HG03135 (cell line): ENCODE measurements at regions not wholly inside any gene's neighbourhood (a gene's known extent, or its start where the extent isn't known, plus 50 kb on each side); places are given as distances from the start of the nearest gene placed in this dataset.

Experiments
- ATAC-seq: cut with Tn5 transposase; IDR thresholded peaks from one replicate; pipeline ENCODE4 v1.9.1; 2021; ENCODE audit warnings: mild to moderate bottlenecking, moderate library complexity; ENCODE audit not compliant: unreplicated experiment

DNA sequence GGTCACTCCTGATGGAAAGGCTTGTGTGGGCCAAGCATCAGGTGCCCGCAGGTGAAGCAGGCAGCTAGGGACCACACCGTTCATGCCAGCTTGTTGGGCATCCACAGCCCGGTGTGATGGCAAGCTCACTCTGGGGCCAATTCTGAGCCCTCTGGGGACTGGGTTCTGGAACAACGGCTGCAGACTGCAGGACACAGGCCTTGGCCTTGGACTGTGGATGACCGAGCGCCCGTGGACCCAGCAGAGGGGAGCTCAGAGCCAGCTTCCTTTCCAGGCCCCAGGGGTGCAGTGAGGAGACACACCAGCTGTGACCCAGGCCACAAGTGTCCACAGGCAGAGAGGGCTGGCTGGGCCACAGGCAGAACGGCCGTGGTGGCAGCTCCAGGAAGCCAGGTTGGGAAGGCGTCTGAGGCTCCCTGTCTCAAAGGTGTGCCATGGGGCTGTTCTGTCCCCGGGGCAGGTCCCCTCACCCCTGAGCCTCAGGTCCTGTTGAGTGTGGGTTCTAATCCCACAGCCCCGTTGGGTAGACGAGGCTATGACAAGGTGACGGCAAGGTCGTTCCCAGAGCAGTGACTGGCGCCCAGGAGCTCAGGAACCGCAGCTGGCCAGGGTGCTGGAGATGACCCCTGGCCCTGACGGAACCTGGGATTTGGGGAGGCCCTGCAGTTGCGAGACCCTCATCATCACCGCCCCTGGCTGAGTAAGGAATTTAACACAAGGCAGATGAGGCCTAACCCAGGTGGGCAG, 1079.4 kb downstream of the BRD1 start:
- ATAC-seq, result no peak

DNA sequence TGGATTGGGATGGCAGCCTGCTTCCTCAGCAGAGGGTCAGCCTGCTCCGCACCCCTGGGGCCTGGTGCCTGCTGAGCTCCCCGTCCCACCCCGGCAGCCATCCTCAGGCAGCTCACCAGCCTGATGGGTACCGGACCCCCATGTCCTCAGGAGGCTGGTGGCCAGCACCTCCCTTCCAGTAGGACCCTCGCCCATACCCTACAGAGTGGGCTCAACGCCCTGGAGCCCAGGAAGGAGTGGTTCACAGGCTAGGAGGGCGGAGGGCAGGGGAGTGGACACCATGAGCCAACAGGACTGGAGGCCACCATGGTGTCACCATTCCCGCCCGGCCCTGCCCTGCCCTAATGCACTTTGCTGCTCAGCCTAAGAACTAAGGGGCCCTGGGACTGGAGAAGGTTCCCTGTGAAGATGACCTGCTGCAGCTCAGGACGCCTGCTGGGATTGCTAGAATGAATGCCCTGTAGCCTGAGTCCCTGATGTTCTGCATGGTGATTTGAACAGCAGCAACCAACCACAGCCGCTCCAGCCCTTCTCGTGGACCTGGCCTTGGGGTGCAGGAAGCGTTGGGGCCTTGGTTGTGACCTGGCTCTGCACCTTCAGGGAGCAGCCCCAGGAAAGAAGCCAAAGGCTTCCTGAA, 1080.8 kb downstream of the BRD1 start:
- no peak for ATAC-seq

DNA sequence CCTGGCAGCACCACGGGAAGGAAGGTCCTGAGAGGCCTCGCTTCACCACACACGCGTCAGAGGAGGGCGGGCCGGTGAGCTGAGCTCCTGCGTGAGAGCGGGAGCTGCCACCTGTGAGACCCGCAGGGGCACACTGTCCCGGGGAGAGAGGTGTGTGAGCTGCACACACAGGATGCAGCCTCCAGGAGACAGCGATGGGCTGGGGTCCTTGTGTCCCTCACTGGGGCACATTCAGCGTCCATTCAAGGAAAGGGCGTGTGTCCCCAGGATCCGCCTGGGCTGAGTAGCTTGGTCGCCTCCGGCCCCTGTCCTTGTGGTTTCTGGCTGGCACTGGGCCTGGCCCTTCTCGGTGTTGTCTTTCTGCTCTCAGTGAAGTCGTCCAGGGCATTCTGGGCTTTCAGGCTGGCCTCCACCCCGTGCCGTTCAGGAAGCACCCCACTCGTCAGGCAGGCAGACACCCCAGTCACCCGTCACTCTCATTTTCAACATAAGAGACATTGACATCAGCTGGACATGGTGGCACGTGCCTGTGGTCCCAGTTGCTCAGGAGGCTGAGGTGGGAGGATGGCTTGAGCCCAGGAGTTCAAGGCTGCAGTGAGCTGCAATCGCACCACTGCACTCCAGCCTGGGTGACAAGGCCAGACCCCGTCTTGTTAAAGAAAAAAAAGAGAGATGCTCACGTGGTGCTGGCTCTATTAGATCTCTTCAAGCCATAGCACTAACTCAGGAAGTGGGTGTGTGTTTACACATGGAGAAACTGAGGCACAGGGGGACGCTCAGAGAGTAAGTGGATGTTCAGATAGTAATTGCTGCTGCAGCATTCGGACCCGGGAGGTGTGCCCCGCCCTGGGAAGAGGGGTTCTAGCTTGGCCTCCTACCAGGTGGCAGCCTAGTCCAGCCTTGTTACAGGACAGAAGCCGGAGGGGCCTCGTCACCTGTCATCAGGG, 1081.6 kb downstream of the BRD1 start:
- no peak for ATAC-seq

DNA sequence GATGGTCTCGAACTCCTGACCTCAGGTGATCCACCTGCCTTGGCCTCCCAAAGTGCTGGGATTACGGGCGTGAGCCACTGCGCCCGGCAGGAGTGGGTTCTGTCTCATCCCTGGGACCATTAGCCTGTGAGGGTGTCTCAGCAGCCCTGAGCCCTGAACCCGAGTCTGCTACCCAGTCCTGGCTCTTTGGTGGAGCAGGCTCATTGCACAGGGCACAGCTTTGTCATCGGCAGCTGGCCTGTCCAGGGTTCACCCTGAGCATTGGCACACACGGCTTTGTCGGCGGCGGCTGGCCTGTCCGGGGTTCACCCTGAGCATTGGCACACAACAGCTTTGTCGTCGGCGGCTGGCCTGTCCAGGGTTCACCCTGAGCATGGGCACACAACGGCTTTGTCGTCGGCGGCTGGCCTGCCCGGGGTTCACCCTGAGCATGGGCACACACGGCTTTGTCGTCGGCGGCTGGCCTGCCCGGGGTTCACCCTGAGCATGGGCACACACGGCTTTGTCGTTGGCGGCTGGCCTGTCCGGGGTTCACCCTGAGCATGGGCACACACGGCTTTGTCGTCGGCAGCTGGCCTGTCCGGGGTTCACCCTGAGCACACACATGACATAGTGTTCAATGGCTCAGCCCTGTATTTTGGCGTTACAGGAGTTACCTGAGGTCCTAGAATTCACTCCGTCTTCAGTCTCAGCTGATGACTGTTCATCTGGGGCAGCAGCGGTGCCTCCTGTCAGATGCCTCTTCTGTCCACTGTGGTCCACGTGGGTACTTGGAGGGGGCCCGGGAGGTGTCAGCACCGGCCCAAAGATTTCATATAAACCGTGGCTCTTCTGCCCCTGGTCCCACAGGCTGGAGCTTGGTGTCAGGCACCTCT, 1082.5 kb downstream of the BRD1 start:
- no peak for ATAC-seq

DNA sequence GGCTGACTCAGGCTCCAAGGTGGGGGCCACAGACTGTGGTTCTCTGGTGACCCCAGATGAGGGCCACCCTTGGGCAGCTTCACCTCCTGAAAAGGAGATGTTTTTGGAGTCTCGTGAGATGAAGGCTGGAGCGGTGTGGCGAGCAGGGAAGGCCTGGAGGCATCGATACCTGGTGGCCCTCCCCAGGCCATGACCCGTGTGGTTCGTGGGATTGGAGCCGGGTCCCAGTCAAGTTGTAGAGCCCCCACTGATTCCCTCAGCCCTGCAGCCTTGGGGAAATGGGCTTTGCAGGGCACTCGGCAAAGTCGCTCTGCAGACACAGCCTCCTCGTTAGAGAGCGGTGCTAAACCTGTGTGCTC, 1083.4 kb downstream of the BRD1 start:
- no peak for ATAC-seq

DNA sequence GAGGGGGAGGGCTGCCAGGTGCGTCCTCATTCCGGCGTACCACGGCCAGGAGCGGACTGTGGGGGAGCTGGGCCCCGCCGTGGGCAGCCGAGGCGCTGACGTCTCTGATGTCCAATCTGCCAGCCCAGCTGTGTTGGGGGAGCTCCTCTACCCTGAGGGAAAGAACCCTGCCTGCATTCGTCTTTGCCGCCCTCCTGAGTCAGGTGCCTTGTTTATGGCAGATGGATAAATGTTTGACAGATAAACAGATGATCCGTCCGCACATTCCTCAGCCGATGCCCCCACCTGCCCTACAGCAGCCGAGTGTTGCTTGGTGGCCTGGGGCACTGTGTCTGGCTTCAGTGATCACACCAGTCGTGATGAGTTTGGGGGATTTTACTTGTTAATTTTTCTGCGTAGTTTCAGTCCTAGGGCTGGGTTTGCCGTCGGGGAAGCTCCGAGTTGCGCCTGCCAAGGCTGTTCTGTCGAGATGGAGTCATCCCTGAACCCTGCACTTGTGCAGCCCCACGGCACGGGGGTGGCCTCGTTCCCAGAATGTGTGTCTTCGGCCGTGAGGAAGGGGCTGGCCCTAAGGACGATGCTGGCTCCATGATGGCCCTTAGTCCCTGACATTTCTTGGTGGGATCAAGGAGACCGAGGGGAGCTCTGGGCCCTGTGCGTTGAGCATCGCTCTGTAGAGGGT, 1083.9 kb downstream of the BRD1 start:
- ATAC-seq, result no peak

DNA sequence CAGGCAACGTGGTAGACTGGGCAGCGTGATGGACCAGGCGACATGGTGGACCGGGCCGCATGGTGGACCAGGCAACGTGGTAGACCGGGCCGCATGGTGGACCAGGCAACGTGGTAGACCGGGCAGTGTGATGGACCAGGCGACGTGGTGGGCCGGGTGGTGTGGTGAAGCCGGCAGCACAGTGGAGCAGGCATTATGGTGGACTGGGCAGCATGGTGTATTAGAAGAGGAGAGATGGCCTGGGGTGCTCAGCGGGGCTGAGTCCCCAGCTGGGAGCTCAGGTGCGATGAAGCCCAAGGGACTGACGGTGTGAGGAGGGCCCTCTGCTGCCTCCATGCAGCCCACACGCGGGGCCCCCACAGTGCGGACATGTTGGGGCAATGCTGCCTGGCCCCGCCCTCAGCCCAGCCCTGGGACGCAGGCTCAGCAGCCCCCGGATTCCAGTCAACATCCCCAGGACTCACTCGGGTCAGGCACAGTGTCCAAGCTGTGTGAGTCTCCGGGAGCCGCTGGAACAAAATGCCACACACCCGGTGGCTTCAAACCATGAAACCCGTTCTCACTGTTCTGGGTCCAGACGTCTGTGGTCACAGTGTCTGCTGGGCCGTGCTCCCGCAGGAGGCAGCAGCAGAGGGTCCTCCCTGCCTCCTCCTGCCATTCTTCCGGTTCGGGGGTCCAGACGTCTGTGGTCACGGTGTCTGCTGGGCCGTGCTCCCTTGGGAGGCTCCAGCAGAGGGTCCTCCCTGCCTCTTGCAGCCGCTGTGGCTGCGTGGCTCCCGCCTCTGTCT, 1084.9 kb downstream of the BRD1 start:
- ATAC-seq, result no peak

DNA sequence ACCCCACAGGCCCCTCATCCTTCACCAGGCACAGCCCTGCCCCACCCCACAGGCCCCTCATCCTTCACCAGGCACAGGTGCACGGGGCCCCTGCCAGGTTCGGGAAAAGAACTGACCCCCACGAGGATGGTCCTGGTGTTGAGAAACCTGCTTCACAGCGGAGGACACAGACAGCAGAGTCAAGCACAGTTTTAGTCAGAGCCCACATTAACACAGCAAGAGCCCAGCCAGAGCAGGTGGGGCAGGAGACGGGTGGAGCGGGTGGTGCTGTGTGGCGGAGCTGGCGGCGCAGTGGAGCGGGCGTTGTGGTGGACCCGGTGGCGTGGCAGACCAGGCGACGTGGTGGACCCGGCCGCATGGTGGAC, 1085.5 kb downstream of the BRD1 start:
- no peak for ATAC-seq

DNA sequence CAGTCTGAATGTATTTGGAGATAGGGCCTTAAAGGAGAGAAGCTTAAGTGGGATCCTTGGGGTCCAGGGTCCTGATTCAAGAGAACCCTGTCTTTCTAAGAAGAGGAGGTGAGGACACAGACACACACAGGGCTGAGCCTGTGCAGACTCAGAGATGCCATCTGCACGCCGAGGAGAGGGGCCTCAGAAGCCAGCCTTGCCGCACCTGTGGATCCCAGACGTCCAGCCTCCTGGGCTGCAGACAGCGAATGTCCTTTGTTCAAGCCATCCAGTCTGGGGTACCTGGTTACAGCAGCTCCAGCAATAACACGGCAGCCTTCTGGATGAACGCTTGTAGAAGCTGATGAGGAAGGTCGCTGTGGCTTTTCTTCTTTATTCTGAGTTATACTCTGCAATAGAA, 1086.1 kb downstream of the BRD1 start:
- ATAC-seq, result no peak

DNA sequence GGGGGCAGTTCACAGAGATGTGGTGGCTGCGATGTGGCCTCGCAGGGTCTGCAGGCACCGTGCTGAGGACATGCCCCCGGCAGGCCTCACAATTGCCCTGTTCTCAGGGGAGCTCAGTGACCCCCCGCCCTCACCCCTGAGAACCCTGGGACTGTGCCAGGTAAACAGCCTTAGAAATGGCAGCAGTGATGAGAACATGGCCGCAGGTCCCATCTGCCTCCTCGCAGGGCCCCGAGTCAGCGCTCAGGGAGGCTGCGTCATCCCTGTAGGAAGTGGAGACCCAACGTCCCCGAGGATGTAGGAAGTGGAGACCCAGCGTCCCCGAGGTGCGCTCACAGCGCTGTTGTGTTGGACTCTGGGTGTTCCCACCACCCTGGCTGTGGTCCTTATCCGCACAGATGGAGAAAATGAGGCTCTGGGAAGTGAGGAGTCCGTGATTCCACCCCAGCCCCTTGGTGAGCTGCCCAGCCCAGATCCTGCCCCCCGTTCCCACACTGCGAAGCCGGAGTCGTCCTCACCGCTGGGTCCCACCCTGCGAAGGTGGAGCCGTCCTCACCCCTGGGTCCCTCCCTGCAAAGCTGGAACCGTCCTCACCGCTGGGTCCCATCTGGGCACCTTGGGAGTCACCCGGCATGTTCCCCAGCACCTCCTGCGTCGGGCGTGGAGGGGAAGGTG, 1086.8 kb downstream of the BRD1 start:
- no peak for ATAC-seq

DNA sequence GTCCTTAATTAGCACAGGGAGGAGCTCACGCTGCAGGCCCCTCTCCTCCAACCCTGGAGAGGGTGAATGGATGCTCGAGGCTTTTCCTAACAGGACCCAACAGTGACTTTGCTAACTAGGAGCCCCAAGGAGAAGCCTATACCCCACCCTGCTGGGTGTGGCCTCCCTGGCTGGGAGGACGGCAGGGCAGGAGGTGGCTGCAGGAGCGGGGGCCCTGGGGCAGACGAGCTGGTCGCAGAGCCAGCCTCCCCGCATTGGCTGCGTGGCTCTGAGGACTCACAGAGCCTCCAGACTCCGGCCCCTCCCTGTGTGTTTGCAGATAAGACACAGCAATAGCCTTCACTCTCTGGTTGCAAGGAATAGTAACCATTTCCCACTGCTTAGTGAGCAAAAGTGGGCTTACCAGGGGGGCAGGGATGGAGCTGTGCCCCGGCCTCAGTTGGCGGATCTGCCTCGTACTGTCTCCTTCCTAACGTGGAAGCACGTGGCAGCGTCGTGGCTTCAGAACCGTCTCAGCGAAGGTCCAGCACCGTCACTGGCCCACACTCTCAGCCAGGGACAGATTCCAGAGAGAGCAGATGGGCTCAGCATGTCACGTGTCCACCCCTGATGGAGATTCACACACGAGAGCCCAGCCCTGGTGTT, 1087.5 kb downstream of the BRD1 start:
- ATAC-seq, result no peak

DNA sequence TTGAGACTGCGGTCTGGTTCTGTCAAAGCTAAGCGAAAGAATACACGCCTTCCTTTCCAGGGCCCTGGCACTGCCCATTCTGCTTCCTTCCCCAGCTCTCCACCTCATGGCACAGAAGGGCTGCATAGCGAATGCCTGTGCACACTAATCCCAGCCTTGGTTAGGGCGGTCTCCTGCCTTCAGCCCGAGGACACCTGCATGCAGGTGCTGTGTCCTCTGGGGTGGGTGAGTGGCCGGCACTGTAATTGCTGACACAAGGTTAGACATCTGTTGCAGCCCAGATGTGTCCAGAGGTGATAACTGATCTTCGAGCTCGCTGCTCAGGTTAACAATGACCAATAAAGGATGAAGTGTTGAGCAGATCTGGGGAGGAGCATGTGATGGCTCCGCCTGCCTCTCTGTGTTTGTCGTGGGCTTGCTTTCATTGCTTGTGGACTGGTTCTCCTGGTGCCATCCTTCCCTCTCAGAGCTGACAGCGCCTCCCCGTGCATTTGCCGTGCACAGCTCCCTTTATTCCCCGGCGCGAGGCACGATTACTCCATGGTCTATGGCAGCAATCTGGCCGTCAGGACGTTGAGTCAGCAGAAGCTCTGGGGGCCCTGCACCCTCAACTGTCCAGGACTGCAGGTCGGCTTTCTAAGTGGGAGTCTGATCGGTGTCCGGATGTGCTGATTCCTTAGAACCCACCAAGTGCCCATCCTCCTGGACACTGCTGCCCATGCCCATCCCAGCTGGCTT, 1088.2 kb downstream of the BRD1 start:
- no peak for ATAC-seq

DNA sequence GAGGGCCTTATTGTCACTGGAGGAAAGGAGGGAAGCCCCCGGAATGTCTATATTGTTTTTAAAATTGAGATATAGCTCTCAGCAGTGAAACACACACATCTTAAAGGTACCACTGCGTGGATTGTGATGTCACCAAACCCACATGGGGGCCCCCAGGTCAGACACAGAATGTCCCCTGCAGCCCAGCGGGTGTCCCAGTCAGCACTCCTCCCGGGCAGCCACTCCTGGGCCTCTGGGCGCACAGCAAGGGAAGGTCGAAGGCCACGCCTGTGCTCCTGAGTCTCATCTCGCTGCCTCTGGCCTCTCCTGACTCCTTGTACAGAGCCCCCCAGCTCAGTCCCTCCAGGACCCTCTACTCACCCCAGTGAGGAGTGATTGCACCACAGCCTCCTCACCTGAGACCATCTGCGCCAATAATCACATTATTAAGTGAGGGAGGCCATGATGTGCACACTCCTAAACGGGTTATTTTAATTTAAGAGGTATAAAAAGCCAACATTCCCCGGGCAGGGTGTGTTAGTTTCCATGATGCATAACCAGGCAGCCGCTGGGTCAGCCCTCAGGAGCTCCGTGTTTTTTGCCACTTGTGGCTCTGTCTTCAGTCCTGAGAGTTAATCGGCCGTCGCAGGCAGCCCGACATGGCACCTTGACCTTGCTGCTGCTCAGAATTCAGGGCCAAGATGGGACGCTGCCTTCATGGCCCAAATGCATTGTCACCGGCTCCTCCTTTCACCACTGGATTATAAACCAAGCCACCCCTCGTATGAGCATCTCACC, 1089.3 kb downstream of the BRD1 start:
- no peak for ATAC-seq

DNA sequence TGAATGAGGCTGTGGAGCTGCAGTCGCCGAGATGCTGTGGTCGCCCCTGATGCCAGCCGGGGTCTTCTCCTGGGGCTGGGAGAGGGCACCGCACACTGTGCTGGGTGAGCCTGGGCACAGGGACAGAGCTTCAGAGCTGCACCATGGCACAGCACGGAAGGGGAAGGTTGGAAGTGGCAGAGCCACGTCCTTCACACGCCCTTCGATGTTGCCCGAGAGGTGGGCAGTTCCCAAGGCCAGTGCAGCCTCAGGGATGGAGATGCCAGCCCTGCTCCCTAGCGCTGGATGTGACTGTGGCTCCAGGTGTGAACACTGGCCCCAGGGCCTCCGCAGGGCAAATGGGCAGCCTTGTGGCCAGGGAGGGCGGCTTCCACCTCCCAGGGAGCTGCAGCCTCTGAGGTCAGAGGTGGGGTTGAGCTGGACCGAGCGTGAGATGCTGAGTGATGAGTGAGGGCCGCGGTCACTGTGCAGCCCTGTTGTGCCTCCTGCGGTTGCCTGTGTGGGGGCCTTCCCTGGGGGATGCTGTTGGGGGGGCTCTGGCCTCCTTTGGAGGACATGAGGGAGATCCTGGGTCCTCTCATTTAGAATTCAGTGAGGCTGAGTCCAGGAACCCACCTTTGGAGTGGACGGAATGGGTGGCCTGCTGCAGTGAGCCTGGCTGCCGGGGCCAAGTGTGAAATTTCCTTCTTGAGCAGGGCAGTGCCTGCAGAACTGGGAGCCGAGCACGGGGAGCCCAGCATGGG, 1090.0 kb downstream of the BRD1 start:
- no peak for ATAC-seq

DNA sequence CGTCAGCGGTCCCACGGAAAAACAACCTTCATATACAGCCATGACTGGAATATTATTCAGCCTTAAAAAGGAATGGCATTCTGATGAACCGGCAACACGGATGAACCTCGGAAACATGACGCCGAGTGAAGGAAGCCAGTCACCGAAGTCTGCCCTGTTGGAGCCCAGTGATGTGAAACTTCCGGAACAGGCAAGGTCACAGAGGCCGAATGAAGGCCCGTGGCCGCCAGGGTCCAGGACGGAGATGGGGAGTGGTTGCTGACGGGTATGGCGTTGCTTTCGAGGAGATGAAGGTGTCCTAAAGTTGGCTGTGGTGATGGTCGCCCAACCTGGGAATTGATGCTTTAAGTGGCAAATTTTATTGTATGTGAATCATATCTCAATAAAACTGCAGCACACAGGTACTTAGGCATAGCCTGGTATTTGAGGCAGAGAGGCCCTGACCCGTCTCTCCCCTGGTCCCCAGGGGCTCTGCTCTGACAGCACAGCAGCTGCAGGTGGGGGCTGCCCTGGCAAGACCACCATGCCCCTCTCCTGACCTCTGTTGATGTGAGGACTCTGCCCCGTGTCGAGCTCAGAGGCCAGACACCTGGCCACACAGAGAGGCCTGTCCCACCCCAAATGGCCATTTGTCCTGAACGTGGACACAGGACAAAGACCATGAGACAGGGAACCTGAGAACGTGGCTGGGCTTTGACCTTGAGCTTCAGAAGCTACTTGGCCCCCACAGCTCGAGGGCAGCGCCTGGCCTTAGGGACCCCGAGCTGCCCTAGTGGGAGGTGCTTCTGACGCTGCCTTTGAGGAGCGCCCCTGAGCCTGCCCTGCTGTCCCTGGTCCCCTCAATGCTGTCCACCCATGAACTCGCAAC, 1090.8 kb downstream of the BRD1 start:
- no peak for ATAC-seq
